Kidney (tissue), 13 donors: ENCODE measurements at regions not wholly inside any gene's neighbourhood (a gene's known extent, or its start where the extent isn't known, plus 50 kb on each side); places are given as distances from the start of the nearest gene placed in this dataset.

ENCODE experiments used
- DNase-seq, 5 donors: peaks; one replicate each; pipeline ENCODE4 v3.0.0-alpha.2; 2013 to 2020
- FAIRE-seq: peaks from 2 replicates; lab custom pipeline; 2012; peaks lifted over from hg19 to GRCh38; lab: Jason Lieb, UNC
- H3K27ac ChIP-seq, 2 donors: one replicate each; pipeline ENCODE4 v1.7.0; 2013; ENCODE audit warnings: low read depth in 2 of 2, low read length in 2 of 2, inconsistent platforms in 1 of 2
- H3K27me3 ChIP-seq: one replicate; pipeline ENCODE4 v1.7.1; 2013; ENCODE audit warnings: low read length, inconsistent platforms; ENCODE audit not compliant: control insufficient read depth, insufficient read depth
- H3K36me3 ChIP-seq, 3 donors: one replicate each; pipeline versions ENCODE4 v1.7.0 to v1.7.1; 2013; ENCODE audit warnings: low read length in 3 of 3, control low read depth in 1 of 3, inconsistent platforms in 1 of 3; ENCODE audit not compliant: insufficient read depth in 3 of 3, control insufficient read depth in 2 of 3
- H3K4me1 ChIP-seq, 3 donors: one replicate each; pipeline versions ENCODE4 v1.7.0 to v1.7.1; 2013; ENCODE audit warnings: low read length in 3 of 3, inconsistent platforms in 1 of 3, low read depth in 1 of 3; ENCODE audit not compliant: control insufficient read depth in 2 of 3, insufficient read depth in 2 of 3
- H3K4me3 ChIP-seq, 3 donors: one replicate each; pipeline versions ENCODE4 v1.7.0 to v1.8.1; 2013; ENCODE audit warnings: low read length in 3 of 3, control low read depth in 1 of 3, inconsistent platforms in 1 of 3
- H3K9ac ChIP-seq, 3 donors: one replicate each; pipeline versions ENCODE4 v1.7.0 to v1.7.1; 2013; ENCODE audit warnings: low read length in 3 of 3, control low read depth in 1 of 3, inconsistent platforms in 1 of 3
- H3K9me3 ChIP-seq, 3 donors: one replicate each; pipeline versions ENCODE4 v1.7.0 to v1.7.1; 2013; ENCODE audit warnings: low read length in 3 of 3, control low read depth in 1 of 3, inconsistent platforms in 1 of 3; ENCODE audit not compliant: control insufficient read depth in 2 of 3, insufficient read depth in 1 of 3
- intact Hi-C: fragments of 100-400 bp; cut with DNase I; formaldehyde crosslinking; loops from one replicate; pipeline ENCODE4 v1.11.1; 2022
- TF ChIP-seq, protein P1 (sequence below): IDR thresholded peaks from 3 replicates; pipeline ENCODE4 v1.5.1; 2012; ENCODE audit warnings: mild to moderate bottlenecking, moderate library complexity, borderline replicate concordance; ENCODE audit not compliant: insufficient read depth; ENCODE audit errors: extremely low read depth
- donor health status: control.
- donor health status: control.
- donor health status: control.
- donor health status: control.
- donor health status: control.
- donor health status: DM: yes; HTN: yes; CAD: no.
- donor health status: Normal renal cell carcinoma (clear cell type).

DNA sequence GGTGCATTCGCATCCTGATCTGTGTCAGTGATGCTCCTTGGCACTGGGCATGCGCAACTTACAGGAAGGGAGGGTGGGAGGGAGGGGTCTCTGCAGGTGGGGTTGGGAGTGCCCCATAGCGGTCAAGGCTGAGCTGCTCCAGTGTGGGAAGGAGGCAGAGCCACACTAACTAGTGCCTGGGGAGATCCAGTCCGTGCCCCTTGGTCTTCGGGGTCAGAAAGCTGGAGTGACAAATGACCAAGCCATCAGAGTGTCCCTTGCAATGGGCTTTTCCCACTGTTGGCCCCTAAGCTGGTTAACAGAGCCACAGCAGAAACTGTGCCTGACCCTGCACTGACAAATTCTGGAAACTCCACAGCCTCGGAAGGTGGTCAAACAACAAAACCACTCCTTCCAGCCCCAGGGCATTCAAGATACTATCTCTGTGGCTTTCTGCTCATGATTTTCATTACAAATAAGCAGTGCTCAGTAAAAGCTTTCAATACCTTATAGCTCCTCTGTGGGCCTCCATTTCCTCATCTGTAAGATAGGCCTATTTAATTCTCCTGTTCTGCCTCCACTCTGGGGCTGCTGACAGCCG is 138.1 kb upstream of the UNC5B start:
- Histone ChIP-seq H3K4me1 (no peaks in the 10 kb centered on the region), H3K4me3 (no peak overlapping the region), H3K27ac (no peak overlapping the region), H3K27me3 (no peaks in the 10 kb centered on the region), H3K9ac (no peak overlapping the region), H3K9me3 (no peaks in the 10 kb centered on the region), H3K36me3 (no peaks in the 10 kb centered on the region)
- DNase-seq (peak in 3 of 5 donors; percentile 41 to 53 (median 50)), FAIRE-seq (no peak)
- intact Hi-C loops = no loop called here
- TF ChIP-seq, protein P1, sequence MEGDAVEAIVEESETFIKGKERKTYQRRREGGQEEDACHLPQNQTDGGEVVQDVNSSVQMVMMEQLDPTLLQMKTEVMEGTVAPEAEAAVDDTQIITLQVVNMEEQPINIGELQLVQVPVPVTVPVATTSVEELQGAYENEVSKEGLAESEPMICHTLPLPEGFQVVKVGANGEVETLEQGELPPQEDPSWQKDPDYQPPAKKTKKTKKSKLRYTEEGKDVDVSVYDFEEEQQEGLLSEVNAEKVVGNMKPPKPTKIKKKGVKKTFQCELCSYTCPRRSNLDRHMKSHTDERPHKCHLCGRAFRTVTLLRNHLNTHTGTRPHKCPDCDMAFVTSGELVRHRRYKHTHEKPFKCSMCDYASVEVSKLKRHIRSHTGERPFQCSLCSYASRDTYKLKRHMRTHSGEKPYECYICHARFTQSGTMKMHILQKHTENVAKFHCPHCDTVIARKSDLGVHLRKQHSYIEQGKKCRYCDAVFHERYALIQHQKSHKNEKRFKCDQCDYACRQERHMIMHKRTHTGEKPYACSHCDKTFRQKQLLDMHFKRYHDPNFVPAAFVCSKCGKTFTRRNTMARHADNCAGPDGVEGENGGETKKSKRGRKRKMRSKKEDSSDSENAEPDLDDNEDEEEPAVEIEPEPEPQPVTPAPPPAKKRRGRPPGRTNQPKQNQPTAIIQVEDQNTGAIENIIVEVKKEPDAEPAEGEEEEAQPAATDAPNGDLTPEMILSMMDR = no peak

- Histone ChIP-seq H3K9ac (no peak overlapping the region), H3K4me3 (no peak overlapping the region), H3K9me3 (no peaks in the 10 kb centered on the region), H3K27me3 (no peaks in the 10 kb centered on the region), H3K4me1 (no peaks in the 10 kb centered on the region), H3K27ac (no peak overlapping the region), H3K36me3 (no peaks in the 10 kb centered on the region)
- intact Hi-C loops = no loop called here
- no peak for FAIRE-seq
- DNase-seq = peak in 3 of 5 donors; percentile 8 to 30 (median 22)
- TF ChIP-seq, protein P1 = no peak
Measured at GRCh38 chr10:71075086-71075758, 137.1 kb upstream of the UNC5B start.

- H3K4me1 ChIP-seq = no peaks in the 10 kb centered on the region
- H3K27ac ChIP-seq = no peak overlapping the region
- no peaks in the 10 kb centered on the region for H3K9me3 ChIP-seq
- no peaks in the 10 kb centered on the region for H3K27me3 ChIP-seq
- TF ChIP-seq, protein P1 = no peak
- intact Hi-C loops = no loop called here
- no peak overlapping the region for H3K9ac ChIP-seq
- H3K36me3 ChIP-seq = no peaks in the 10 kb centered on the region
- no peak for FAIRE-seq
- DNase-seq = peak in 3 of 5 donors; percentile 9 to 58 (median 32)
- H3K4me3 ChIP-seq = no peak overlapping the region
Measured at GRCh38 chr10:71075759-71076472, 136.5 kb upstream of the UNC5B start.
